ENCODE measurements at regions not wholly inside any gene's neighbourhood (a gene's known extent, or its start where the extent isn't known, plus 50 kb on each side); places are given as distances from the start of the nearest gene placed in this dataset.
A peak's percentile ranks its signal among the peaks of the same experiment; 100 is the strongest.

DNA sequence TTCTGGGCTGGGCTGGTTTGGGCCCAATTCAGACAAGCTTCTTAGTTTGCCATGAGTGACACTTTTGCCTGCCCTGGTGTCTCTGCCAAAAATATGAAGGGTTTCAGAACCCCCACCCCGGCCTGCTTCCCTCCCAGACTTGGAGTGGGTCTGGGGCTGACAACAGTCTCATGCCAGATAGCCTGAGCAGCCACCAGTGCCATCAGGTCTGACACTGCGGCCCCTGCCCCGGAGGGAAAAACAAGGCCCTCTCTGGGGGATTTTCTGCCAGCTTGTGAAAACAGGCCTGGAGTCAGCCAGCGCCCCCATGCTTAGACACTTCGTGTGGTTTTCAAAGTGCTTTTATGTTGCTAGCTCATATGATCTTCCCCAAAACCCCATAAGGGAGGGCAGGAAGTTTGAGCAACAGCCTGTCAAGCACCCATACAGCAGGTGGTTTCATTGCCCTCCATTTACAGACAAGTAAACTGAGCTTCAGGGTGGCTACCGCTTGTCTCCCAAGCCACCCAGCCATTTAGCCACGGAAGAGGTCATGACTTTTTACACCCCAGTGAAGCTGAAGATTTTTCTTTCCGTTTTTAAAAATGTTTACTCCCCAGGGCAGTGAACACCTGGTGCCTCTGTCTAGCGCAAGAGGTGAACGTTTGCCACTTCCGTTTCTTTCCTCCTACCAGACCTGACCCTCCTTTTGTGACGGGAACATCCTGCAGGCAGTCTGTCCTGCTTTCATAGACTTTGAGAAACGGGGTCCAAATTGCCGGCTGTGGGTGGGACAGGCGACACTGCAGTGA lies 300.6 kb downstream of the SEC14L1 start:
- no peaks in the 10 kb centered on the region for H3K9me3 ChIP-seq
- TF ChIP-seq POLR2A (IDR thresholded peaks at IDR 0.05) = no peak
- TF ChIP-seq POLR2AphosphoS5 (IDR thresholded peaks at IDR 0.05; ENCODE audit: insufficient read depth in 1 of 2, low read depth in 1 of 2) = peak in 1 of 2 donors; percentile 23
- TF ChIP-seq, protein P1, sequence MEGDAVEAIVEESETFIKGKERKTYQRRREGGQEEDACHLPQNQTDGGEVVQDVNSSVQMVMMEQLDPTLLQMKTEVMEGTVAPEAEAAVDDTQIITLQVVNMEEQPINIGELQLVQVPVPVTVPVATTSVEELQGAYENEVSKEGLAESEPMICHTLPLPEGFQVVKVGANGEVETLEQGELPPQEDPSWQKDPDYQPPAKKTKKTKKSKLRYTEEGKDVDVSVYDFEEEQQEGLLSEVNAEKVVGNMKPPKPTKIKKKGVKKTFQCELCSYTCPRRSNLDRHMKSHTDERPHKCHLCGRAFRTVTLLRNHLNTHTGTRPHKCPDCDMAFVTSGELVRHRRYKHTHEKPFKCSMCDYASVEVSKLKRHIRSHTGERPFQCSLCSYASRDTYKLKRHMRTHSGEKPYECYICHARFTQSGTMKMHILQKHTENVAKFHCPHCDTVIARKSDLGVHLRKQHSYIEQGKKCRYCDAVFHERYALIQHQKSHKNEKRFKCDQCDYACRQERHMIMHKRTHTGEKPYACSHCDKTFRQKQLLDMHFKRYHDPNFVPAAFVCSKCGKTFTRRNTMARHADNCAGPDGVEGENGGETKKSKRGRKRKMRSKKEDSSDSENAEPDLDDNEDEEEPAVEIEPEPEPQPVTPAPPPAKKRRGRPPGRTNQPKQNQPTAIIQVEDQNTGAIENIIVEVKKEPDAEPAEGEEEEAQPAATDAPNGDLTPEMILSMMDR (IDR thresholded peaks at IDR 0.05) = no peak
- intact Hi-C loops (cut with DNase I) = no loop called here
- no peaks in the 10 kb centered on the region for H3K36me3 ChIP-seq
- peak overlapping the region; percentile 81 for H3K27ac ChIP-seq
- DNase-seq (ENCODE audit: extremely low spot score in 2 of 2) = no peak
- no peak overlapping the region for H3K4me3 ChIP-seq
- peaks cover 100% of the 10 kb centered on the region for H3K4me1 ChIP-seq
- H3K27me3 ChIP-seq = no peaks in the 10 kb centered on the region

DNA sequence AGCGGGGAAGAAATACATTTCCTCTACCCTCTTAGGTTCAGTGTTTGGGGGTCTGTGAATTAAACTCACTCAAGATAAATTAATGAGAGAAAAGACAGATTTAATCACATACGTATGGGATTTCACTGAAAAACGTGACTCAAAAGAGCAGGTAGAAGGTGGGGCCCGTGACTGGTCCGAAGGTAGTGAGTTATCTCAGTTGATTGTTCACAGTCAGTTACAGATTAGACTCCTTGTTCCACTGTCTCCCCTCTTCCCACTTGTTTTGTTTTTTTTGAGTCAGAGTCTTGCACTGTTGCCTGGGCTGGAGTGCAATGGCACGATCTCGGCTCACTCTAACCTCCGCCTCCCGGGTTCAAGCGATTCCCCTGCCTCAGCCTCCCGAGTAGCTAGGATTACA lies 301.2 kb downstream of the SEC14L1 start:
- Histone ChIP-seq H3K27me3 (no peaks in the 10 kb centered on the region), H3K4me3 (no peak overlapping the region), H3K36me3 (no peaks in the 10 kb centered on the region), H3K27ac (peak overlapping the region; percentile 81), H3K9me3 (no peaks in the 10 kb centered on the region), H3K4me1 (peaks cover 100% of the 10 kb centered on the region)
- no peak for DNase-seq (ENCODE audit: extremely low spot score in 2 of 2)
- TF ChIP-seq, protein P1 (IDR thresholded peaks at IDR 0.05) = no peak
- TF ChIP-seq POLR2A (IDR thresholded peaks at IDR 0.05) = no peak
- TF ChIP-seq POLR2AphosphoS5 (IDR thresholded peaks at IDR 0.05; ENCODE audit: insufficient read depth in 1 of 2, low read depth in 1 of 2) = no peak
- intact Hi-C loops (cut with DNase I) = no loop called here

GRCh38 chr17:77442976-77443747 lies 302.4 kb downstream of the SEC14L1 start:
- H3K36me3 ChIP-seq = no peaks in the 10 kb centered on the region
- H3K9me3 ChIP-seq = no peaks in the 10 kb centered on the region
- H3K4me3 ChIP-seq = no peak overlapping the region
- TF ChIP-seq, protein P1 (IDR thresholded peaks at IDR 0.05) = no peak
- no peak for TF ChIP-seq POLR2A (IDR thresholded peaks at IDR 0.05)
- TF ChIP-seq POLR2AphosphoS5 (IDR thresholded peaks at IDR 0.05; ENCODE audit: insufficient read depth in 1 of 2, low read depth in 1 of 2) = no peak
- H3K27me3 ChIP-seq = no peaks in the 10 kb centered on the region
- peaks cover 97% of the 10 kb centered on the region for H3K4me1 ChIP-seq
- H3K27ac ChIP-seq = peak overlapping the region; percentile 85
- intact Hi-C loops (cut with DNase I) = no loop called here
- DNase-seq (ENCODE audit: extremely low spot score in 2 of 2) = no peak

- Histone ChIP-seq H3K27ac (peak overlapping the region; percentile 85), H3K4me1 (peaks cover 97% of the 10 kb centered on the region), H3K36me3 (no peaks in the 10 kb centered on the region), H3K9me3 (no peaks in the 10 kb centered on the region), H3K27me3 (no peaks in the 10 kb centered on the region), H3K4me3 (no peak overlapping the region)
- TF ChIP-seq POLR2A (IDR thresholded peaks at IDR 0.05) (no peak), POLR2AphosphoS5 (IDR thresholded peaks at IDR 0.05; ENCODE audit: insufficient read depth in 1 of 2, low read depth in 1 of 2) (no peak)
- TF ChIP-seq, protein P1 (IDR thresholded peaks at IDR 0.05) = no peak
- intact Hi-C loops (cut with DNase I) = no loop called here
- DNase-seq (ENCODE audit: extremely low spot score in 2 of 2) = no peak
Measured at GRCh38 chr17:77443748-77444260, 303.0 kb downstream of the SEC14L1 start.

All from vagina (tissue), 2 donors.